H9 (cell line): ENCODE measurements at regions not wholly inside any gene's neighbourhood (a gene's known extent, or its start where the extent isn't known, plus 50 kb on each side); places are given as distances from the start of the nearest gene placed in this dataset.

Experiments used
- DNase-seq: peaks from one replicate; pipeline ENCODE4 v3.0.0-alpha.2; 2017
- H2AFZ ChIP-seq: one replicate; pipeline ENCODE4 v1.6.1; 2013; ENCODE audit warnings: mild to moderate bottlenecking, low read length, control low read depth, moderate library complexity
- H2AK5ac ChIP-seq: 2 replicates; pipeline ENCODE4 v1.6.1; 2013; ENCODE audit warnings: low read length, control low read depth, mixed read lengths; ENCODE audit not compliant: insufficient read length
- H2BK120ac ChIP-seq: one replicate; pipeline ENCODE4 v1.6.1; 2013; ENCODE audit warnings: low read depth, mild to moderate bottlenecking, low read length, control low read depth, inconsistent platforms; ENCODE audit not compliant: poor library complexity, severe bottlenecking
- H2BK12ac ChIP-seq: 2 replicates; pipeline ENCODE4 v1.6.1; 2013; ENCODE audit warnings: low read length, control low read depth, mixed read lengths, low read depth; ENCODE audit not compliant: insufficient read length
- H2BK15ac ChIP-seq: 2 replicates; pipeline ENCODE4 v1.6.1; 2013; ENCODE audit warnings: low read depth, low read length, control low read depth
- H2BK20ac ChIP-seq: one replicate; pipeline ENCODE4 v1.6.1; 2013; ENCODE audit warnings: low read depth, mild to moderate bottlenecking, low read length, control low read depth, inconsistent platforms; ENCODE audit not compliant: poor library complexity, severe bottlenecking
- H2BK5ac ChIP-seq: 2 replicates; pipeline ENCODE4 v1.6.1; 2013; ENCODE audit warnings: low read length, control low read depth, mixed read lengths; ENCODE audit not compliant: insufficient read length
- H3K14ac ChIP-seq: 2 replicates; pipeline ENCODE4 v1.6.1; 2013; ENCODE audit warnings: low read length, control low read depth; ENCODE audit not compliant: insufficient read depth
- H3K18ac ChIP-seq: 2 replicates; pipeline ENCODE4 v1.6.1; 2013; ENCODE audit warnings: low read depth, mild to moderate bottlenecking, mixed read lengths, low read length, control low read depth; ENCODE audit not compliant: insufficient read length
- H3K23ac ChIP-seq: 2 replicates; pipeline ENCODE4 v1.6.1; 2013; ENCODE audit warnings: low read length, control low read depth, mixed read lengths, low read depth; ENCODE audit not compliant: insufficient read length
- H3K23me2 ChIP-seq: 2 replicates; pipeline ENCODE4 v1.6.1; 2013; ENCODE audit warnings: low read depth, mild to moderate bottlenecking, mixed read lengths, low read length, control low read depth; ENCODE audit not compliant: insufficient read length, poor library complexity, severe bottlenecking
- H3K27ac ChIP-seq: 2 replicates; pipeline ENCODE4 v1.5.1; 2013; ENCODE audit warnings: low read length, control low read depth, mixed read lengths, low read depth; ENCODE audit not compliant: insufficient read length
- H3K27me3 ChIP-seq: 2 replicates; pipeline ENCODE4 v1.6.1; 2013; ENCODE audit warnings: low read length, control low read depth, inconsistent platforms; ENCODE audit not compliant: insufficient read depth
- H3K4ac ChIP-seq: 2 replicates; pipeline ENCODE4 v1.6.1; 2013; ENCODE audit warnings: low read depth, mild to moderate bottlenecking, control low read depth, inconsistent platforms, low read length, moderate library complexity
- H3K4me1 ChIP-seq: 2 replicates; pipeline ENCODE4 v1.6.1; 2013; ENCODE audit warnings: low read length, control low read depth, inconsistent platforms; ENCODE audit not compliant: insufficient read depth
- H3K4me2 ChIP-seq: 2 replicates; pipeline ENCODE4 v1.6.1; 2013; ENCODE audit warnings: low read length, control low read depth, mixed read lengths; ENCODE audit not compliant: insufficient read length, insufficient read depth
- H3K56ac ChIP-seq: 2 replicates; pipeline ENCODE4 v1.6.1; 2013; ENCODE audit warnings: low read depth, mild to moderate bottlenecking, mixed read lengths, low read length, control low read depth; ENCODE audit not compliant: insufficient read length
- H3K79me1 ChIP-seq: 2 replicates; pipeline ENCODE4 v1.6.1; 2013; ENCODE audit warnings: low read depth, mild to moderate bottlenecking, moderate library complexity, low read length, control low read depth, inconsistent platforms; ENCODE audit not compliant: insufficient read depth, poor library complexity, severe bottlenecking
- H3K79me2 ChIP-seq: 2 replicates; pipeline ENCODE4 v1.6.1; 2013; ENCODE audit warnings: low read length, control low read depth, inconsistent platforms; ENCODE audit not compliant: insufficient read depth
- H3K9ac ChIP-seq: 2 replicates; pipeline ENCODE4 v1.6.1; 2013; ENCODE audit warnings: low read length, control low read depth, mixed read lengths; ENCODE audit not compliant: insufficient read length; ENCODE audit errors: extremely low read depth
- H3K9me3 ChIP-seq: one replicate; pipeline ENCODE4 v1.6.1; 2013; ENCODE audit warnings: low read depth, low read length, inconsistent platforms; ENCODE audit not compliant: control insufficient read depth
- H3T11ph ChIP-seq: one replicate; pipeline ENCODE4 v1.6.1; 2013; ENCODE audit warnings: mild to moderate bottlenecking, low read length, control low read depth, inconsistent platforms
- H4K20me1 ChIP-seq: one replicate; pipeline ENCODE4 v1.6.1; 2013; ENCODE audit not compliant: control insufficient read depth, insufficient read length, insufficient read depth
- H4K5ac ChIP-seq: 2 replicates; pipeline ENCODE4 v1.6.1; 2013; ENCODE audit warnings: low read depth, mild to moderate bottlenecking, mixed read lengths, low read length, control low read depth; ENCODE audit not compliant: insufficient read length
- H4K8ac ChIP-seq: replicated peaks from 2 replicates; pipeline ENCODE4 v1.6.1; 2013; ENCODE audit warnings: low read length, control low read depth, mixed read lengths, low read depth; ENCODE audit not compliant: insufficient read length
- H4K91ac ChIP-seq: 2 replicates; pipeline ENCODE4 v1.6.1; 2013; ENCODE audit warnings: low read depth, mild to moderate bottlenecking, moderate library complexity, mixed read lengths, low read length, control low read depth; ENCODE audit not compliant: insufficient read length
- H3K27ac Mint-ChIP-seq, 3 experiments: 2 replicates in 2 of 3; 3 replicates in 1 of 3; pipeline ENCODE4 v1.8.0; 2020 to 2021; ENCODE audit warnings: mixed read lengths in 3 of 3, mild to moderate bottlenecking in 1 of 3, moderate library complexity in 1 of 3
- H3K27me3 Mint-ChIP-seq: 2 replicates; pipeline ENCODE4 v1.8.0; 2021; ENCODE audit warnings: low read depth, mild to moderate bottlenecking, moderate library complexity, mixed read lengths
- H3K36me3 Mint-ChIP-seq, 3 experiments: 2 replicates in 2 of 3; 3 replicates in 1 of 3; pipeline ENCODE4 v1.8.0; 2020 to 2021; ENCODE audit warnings: low read depth in 3 of 3, mixed read lengths in 3 of 3; ENCODE audit not compliant: insufficient read depth in 1 of 3
- H3K4me1 Mint-ChIP-seq, 2 experiments: 2 replicates each; pipeline ENCODE4 v1.8.0; 2020; ENCODE audit warnings: mixed read lengths in 2 of 2
- H3K4me3 Mint-ChIP-seq, 2 experiments: 2 replicates in 1 of 2; 3 replicates in 1 of 2; pipeline ENCODE4 v1.8.0; 2020 to 2021; ENCODE audit warnings: mild to moderate bottlenecking in 2 of 2, mixed read lengths in 2 of 2, moderate library complexity in 1 of 2
- H3K9me3 Mint-ChIP-seq, 2 experiments: 2 replicates in 1 of 2; 3 replicates in 1 of 2; pipeline ENCODE4 v1.8.0; 2020; ENCODE audit warnings: mild to moderate bottlenecking in 2 of 2, mixed read lengths in 2 of 2, moderate library complexity in 1 of 2
- WGBS: extraction: QIAGEN DNeasy Blood & Tissue Kit; methylation state at CpG from one replicate; pipeline ENCODE4 v1.1.7; 2013; ENCODE audit warnings: missing lambda C conversion rate, low lambda C conversion rate, mixed read lengths; ENCODE audit not compliant: insufficient read length; ENCODE audit errors: extremely low coverage; 5-methylcytosine and 5-hydroxymethylcytosine counted together
- TF ChIP-seq, protein P1 (sequence below): fragments of 200-600 bp; sonication (generic); conservative IDR thresholded peaks from 3 replicates; pipeline ENCODE4 v1.8.0; 2021; ENCODE audit warnings: antibody characterized with exemption, mild to moderate bottlenecking

DNA sequence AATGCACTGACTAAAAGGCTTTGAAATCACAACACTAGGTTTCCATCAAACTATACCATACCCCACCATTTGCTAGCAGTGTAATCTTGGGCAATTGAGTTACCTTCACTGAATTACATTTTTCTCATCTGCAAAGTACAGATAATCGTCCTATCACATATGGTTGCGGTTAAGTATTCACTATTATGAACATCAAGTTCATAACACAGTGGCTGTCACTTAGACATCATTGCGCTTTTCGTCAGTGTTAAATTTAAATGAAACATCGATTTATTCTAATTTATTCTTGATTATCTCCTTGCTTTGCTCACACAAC is 505.9 kb downstream of the CPS1 start:
- no peak overlapping the region for H3K18ac ChIP-seq
- no CpG with 5 or more reads among the region's 5 CpGs for WGBS

More for the DNA sequence above, 505.9 kb downstream of the CPS1 start:
- H2BK20ac ChIP-seq = no peak overlapping the region
- H2BK15ac ChIP-seq = no peak overlapping the region
- no peak overlapping the region for H3K4ac ChIP-seq
- H3K9me3 ChIP-seq = no peaks in the 10 kb centered on the region
- no peaks in the 10 kb centered on the region for H3K79me1 ChIP-seq
- no peaks in the 10 kb centered on the region for H3K9me3 Mint-ChIP-seq
- H3K36me3 Mint-ChIP-seq = no peaks in the 10 kb centered on the region
- no peak overlapping the region for H4K5ac ChIP-seq
- H3K4me1 ChIP-seq = no peaks in the 10 kb centered on the region
- peaks cover 2 to 4% of the 10 kb centered on the region in 2 experiments; a peak in 3 of 4 replicates for H3K4me1 Mint-ChIP-seq
- no peak overlapping the region for H4K91ac ChIP-seq
- no peak overlapping the region for H2AFZ ChIP-seq
- no peak overlapping the region for H2BK12ac ChIP-seq
- no peaks in the 10 kb centered on the region for H3K79me2 ChIP-seq
- H2BK5ac ChIP-seq = no peak overlapping the region
- H3K56ac ChIP-seq = no peak overlapping the region
- H2AK5ac ChIP-seq = no peak overlapping the region
- TF ChIP-seq, protein P1, sequence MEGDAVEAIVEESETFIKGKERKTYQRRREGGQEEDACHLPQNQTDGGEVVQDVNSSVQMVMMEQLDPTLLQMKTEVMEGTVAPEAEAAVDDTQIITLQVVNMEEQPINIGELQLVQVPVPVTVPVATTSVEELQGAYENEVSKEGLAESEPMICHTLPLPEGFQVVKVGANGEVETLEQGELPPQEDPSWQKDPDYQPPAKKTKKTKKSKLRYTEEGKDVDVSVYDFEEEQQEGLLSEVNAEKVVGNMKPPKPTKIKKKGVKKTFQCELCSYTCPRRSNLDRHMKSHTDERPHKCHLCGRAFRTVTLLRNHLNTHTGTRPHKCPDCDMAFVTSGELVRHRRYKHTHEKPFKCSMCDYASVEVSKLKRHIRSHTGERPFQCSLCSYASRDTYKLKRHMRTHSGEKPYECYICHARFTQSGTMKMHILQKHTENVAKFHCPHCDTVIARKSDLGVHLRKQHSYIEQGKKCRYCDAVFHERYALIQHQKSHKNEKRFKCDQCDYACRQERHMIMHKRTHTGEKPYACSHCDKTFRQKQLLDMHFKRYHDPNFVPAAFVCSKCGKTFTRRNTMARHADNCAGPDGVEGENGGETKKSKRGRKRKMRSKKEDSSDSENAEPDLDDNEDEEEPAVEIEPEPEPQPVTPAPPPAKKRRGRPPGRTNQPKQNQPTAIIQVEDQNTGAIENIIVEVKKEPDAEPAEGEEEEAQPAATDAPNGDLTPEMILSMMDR = no peak
- H4K8ac ChIP-seq = no peak overlapping the region
- H3K27ac ChIP-seq = no peak overlapping the region
- no peak overlapping the region for H3K27ac Mint-ChIP-seq
- H3K23ac ChIP-seq = no peak overlapping the region
- no peak overlapping the region for H3K9ac ChIP-seq
- H3K27me3 Mint-ChIP-seq = no peaks in the 10 kb centered on the region
- H4K20me1 ChIP-seq = no peaks in the 10 kb centered on the region
- H3K4me2 ChIP-seq = no peak overlapping the region
- H3K4me3 Mint-ChIP-seq = no peak overlapping the region
- no peaks in the 10 kb centered on the region for H3K27me3 ChIP-seq
- no peak for DNase-seq
- no peak overlapping the region for H3T11ph ChIP-seq
- H2BK120ac ChIP-seq = no peak overlapping the region
- H3K23me2 ChIP-seq = no peaks in the 10 kb centered on the region
- H3K14ac ChIP-seq = no peak overlapping the region
